K562 (cell line): ENCODE measurements at regions not wholly inside any gene's neighbourhood (a gene's known extent, or its start where the extent isn't known, plus 50 kb on each side); places are given as distances from the start of the nearest gene placed in this dataset.

Source experiments
- EZH2 ChIP-seq: IDR thresholded peaks from 2 replicates; pipeline ENCODE4 v1.6.1; 2012; ENCODE audit warnings: low read depth, mild to moderate bottlenecking, inconsistent platforms, low read length, borderline replicate concordance
- MAFG ChIP-seq: fragments of 450-650 bp; conservative IDR thresholded peaks from 2 replicates; pipeline ENCODE4 v1.6.1; 2016; ENCODE audit warnings: missing genetic modification characterization, missing compliant biosample characterization
- NR2C1 ChIP-seq, 2 experiments: fragments of 450-650 bp; IDR thresholded peaks; 2 replicates each; pipeline ENCODE4 v1.6.1; 2017; ENCODE audit warnings: mild to moderate bottlenecking in 2 of 2, antibody characterized with exemption in 1 of 2, inconsistent platforms in 1 of 2, missing compliant biosample characterization in 1 of 2, missing genetic modification characterization in 1 of 2
- RFX5 ChIP-seq: IDR thresholded peaks from 2 replicates; pipeline ENCODE4 v1.6.1; 2011; ENCODE audit warnings: low read depth, mild to moderate bottlenecking, improper control_type of control experiment, low read length
- ZKSCAN1 ChIP-seq: fragments of 150-350 bp; IDR thresholded peaks from 2 replicates; pipeline ENCODE4 v1.6.1; 2016; ENCODE audit warnings: low read depth, low read length

DNA sequence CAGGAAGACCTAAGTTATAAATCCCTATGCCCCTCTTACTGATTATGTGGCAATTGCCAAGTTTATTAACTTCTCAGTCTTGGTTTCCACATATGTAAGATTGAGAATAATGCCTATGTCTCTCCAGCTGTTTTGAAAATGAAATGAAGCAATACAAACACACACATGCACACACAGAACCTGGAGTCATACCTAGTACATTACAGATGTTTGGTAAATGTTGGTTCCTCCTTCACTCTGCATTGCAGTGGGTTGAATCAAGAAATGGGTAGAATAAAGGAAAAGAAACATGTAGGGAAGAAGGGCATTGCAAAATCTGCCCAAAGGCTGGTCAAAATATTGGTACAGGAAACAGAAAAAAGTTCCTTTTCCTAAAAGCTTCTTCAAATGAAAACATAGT lies 309.9 kb upstream of the EMCN start:
- TF ChIP-seq ZKSCAN1 (no peak), MAFG (no peak), NR2C1 (IDR thresholded peaks at IDR 0.05) (no peak), NR2C1 (tag; IDR thresholded peaks at IDR 0.05) (no peak), RFX5 (no peak), EZH2 (no peak)
